RWPE2 (cell line): ENCODE measurements at regions not wholly inside any gene's neighbourhood (a gene's known extent, or its start where the extent isn't known, plus 50 kb on each side); places are given as distances from the start of the nearest gene placed in this dataset.
A peak's percentile ranks its signal among the peaks of the same experiment; 100 is the strongest.

ENCODE experiments used
- ATAC-seq: fragments of 200-7000 bp; cut with Tn5 transposase; 3 replicates; pipeline ENCODE4 v1.9.1; 2021; ENCODE audit warnings: low read depth
- DNase-seq: peaks from one replicate; pipeline ENCODE4 v3.0.0-alpha.2; 2020; ENCODE audit warnings: low spot score
- H3K27ac ChIP-seq: fragments of 450-650 bp; 2 replicates; pipeline ENCODE4 v1.5.1; 2017; ENCODE audit warnings: mild to moderate bottlenecking; ENCODE audit not compliant: poor library complexity, severe bottlenecking
- H3K27me3 ChIP-seq: fragments of 250-450 bp; sonication (Bioruptor Pico); 2 replicates; pipeline ENCODE4 v1.5.1; 2021; ENCODE audit warnings: mild to moderate bottlenecking, moderate library complexity; ENCODE audit not compliant: insufficient read depth, poor library complexity, severe bottlenecking
- H3K36me3 ChIP-seq: fragments of 250-450 bp; sonication (Bioruptor Pico); 2 replicates; pipeline ENCODE4 v1.5.1; 2020; ENCODE audit warnings: low read depth, mild to moderate bottlenecking, moderate library complexity
- H3K4me1 ChIP-seq: fragments of 250-450 bp; sonication (Bioruptor Pico); 2 replicates; pipeline ENCODE4 v1.5.1; 2021; ENCODE audit warnings: mild to moderate bottlenecking, moderate library complexity; ENCODE audit not compliant: insufficient read depth, poor library complexity, severe bottlenecking
- H3K4me3 ChIP-seq: fragments of 250-450 bp; sonication (Bioruptor Pico); 2 replicates; pipeline ENCODE4 v1.5.1; 2021; ENCODE audit warnings: mild to moderate bottlenecking, moderate library complexity; ENCODE audit not compliant: severe bottlenecking
- H3K9me3 ChIP-seq: fragments of 250-450 bp; sonication (Bioruptor Pico); 2 replicates; pipeline ENCODE4 v1.5.1; 2021; ENCODE audit warnings: mild to moderate bottlenecking, moderate library complexity; ENCODE audit not compliant: severe bottlenecking
- TF ChIP-seq, protein P1 (sequence below): fragments of 450-650 bp; IDR thresholded peaks from one replicate; pipeline ENCODE4 v1.5.1; 2017; ENCODE audit warnings: mild to moderate bottlenecking, moderate library complexity; ENCODE audit not compliant: poor library complexity, severe bottlenecking

DNA sequence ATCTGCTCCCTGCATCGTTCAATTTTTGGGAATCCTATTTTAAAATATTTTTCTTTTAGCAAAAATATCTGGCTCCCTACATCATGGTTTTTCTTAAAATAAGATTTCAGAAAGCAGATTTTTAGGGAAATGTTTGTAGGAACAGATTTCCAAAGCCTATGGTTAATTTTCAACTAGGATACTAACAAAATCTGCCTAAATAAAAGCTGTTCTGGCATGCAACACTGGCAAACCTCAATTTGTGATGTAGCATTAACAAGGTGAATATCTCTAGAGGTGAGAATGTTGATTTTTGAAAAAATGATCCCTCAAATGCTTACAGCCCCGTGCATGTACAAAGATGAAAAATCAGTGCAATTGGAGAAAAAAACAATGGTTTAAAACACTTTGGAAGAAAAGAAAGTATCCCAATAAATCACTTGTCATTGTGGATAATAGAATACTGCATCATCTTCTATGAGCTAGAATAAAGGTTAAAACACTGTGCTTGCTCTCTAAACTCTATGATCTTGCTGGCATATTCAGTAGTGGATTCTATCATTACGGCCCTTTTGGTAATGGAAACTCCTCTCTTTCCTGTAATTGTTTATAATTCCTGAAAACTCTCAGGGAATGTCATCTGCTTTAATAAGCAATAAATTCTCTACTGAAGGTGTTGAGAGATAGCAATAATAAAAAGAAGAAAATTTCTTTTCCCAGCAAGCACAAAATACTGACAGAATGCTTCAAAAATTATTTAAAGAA, 97.6 kb downstream of the C4orf33 start:
- no peak for DNase-seq
- Histone ChIP-seq H3K4me3 (no peak overlapping the region), H3K4me1 (no peaks in the 10 kb centered on the region), H3K9me3 (no peaks in the 10 kb centered on the region), H3K36me3 (no peaks in the 10 kb centered on the region), H3K27ac (no peak overlapping the region), H3K27me3 (no peaks in the 10 kb centered on the region)
- TF ChIP-seq, protein P1, sequence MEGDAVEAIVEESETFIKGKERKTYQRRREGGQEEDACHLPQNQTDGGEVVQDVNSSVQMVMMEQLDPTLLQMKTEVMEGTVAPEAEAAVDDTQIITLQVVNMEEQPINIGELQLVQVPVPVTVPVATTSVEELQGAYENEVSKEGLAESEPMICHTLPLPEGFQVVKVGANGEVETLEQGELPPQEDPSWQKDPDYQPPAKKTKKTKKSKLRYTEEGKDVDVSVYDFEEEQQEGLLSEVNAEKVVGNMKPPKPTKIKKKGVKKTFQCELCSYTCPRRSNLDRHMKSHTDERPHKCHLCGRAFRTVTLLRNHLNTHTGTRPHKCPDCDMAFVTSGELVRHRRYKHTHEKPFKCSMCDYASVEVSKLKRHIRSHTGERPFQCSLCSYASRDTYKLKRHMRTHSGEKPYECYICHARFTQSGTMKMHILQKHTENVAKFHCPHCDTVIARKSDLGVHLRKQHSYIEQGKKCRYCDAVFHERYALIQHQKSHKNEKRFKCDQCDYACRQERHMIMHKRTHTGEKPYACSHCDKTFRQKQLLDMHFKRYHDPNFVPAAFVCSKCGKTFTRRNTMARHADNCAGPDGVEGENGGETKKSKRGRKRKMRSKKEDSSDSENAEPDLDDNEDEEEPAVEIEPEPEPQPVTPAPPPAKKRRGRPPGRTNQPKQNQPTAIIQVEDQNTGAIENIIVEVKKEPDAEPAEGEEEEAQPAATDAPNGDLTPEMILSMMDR: no peak
- no peak for ATAC-seq

DNA sequence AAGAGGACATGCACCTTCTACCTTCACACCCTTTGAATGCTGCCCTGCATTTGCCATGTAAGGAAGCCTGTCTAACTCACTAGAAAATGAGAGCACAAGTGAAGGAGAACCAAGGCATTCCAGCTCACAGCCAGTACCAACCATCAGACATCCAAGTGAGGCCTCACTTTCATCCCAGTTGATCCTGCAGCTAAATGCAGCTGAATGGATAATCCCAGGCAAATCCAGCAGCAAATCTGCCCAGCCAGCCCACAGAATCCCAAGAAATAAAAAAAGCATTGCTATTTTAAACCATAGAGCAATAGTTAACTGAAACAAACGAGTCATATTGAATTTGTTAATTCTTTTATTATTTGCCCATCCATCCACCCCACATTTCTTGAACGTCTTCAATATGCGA, 112.5 kb downstream of the C4orf33 start:
- no peak overlapping the region for H3K4me3 ChIP-seq
- no peak for DNase-seq
- H3K36me3 ChIP-seq: no peaks in the 10 kb centered on the region
- no peak for ATAC-seq
- H3K9me3 ChIP-seq: no peaks in the 10 kb centered on the region
- TF ChIP-seq, protein P1: no peak
- no peaks in the 10 kb centered on the region for H3K27me3 ChIP-seq
- no peak overlapping the region for H3K27ac ChIP-seq
- no peaks in the 10 kb centered on the region for H3K4me1 ChIP-seq

DNA sequence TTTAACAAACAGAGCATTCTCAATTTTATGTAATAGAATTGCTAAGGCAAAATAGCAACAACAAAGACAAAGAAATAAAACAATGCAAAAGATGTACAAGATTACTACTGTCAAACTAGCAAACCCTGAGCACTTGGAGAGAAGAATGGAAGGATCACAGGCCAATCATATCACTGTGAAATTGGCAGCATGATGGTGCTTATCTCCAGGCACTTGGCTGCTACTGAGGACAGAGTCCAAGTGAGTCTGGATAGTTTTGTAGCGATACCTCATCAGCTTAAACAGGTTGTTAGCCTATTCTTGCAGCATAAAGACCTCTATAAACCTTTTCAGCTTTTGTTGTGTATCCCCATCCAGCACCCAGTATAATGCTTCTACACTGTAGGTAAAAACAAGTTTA, 117.7 kb downstream of the C4orf33 start:
- TF ChIP-seq, protein P1: no peak
- ATAC-seq (no peak), DNase-seq (no peak)
- no peaks in the 10 kb centered on the region for H3K36me3 ChIP-seq
- H3K4me3 ChIP-seq: no peak overlapping the region
- no peak overlapping the region for H3K27ac ChIP-seq
- no peaks in the 10 kb centered on the region for H3K9me3 ChIP-seq
- no peaks in the 10 kb centered on the region for H3K27me3 ChIP-seq
- no peaks in the 10 kb centered on the region for H3K4me1 ChIP-seq

DNA sequence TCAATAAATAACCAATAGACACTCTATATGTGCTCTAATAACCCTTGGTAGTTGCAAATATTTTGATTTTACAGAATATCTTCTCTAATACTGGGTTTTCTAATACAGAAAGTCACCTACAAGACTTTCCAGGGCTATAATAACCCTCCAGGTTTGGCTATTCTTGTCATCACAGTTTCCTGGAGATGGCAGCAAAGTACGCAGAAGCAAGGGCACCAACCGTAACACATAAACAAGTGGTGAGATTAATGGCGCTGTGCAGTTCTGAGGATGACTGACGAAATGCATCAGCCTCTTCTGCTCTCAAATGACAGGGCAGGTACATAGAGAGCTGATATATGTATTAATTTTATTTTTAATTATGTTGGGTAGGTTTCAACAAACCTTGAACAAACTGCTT, 122.4 kb downstream of the C4orf33 start:
- Histone ChIP-seq H3K36me3 (no peaks in the 10 kb centered on the region), H3K9me3 (no peaks in the 10 kb centered on the region), H3K4me3 (no peak overlapping the region), H3K27ac (no peak overlapping the region), H3K4me1 (no peaks in the 10 kb centered on the region), H3K27me3 (no peaks in the 10 kb centered on the region)
- TF ChIP-seq, protein P1: peak; percentile 40
- no peak for DNase-seq
- peak; percentile 67 for ATAC-seq

DNA sequence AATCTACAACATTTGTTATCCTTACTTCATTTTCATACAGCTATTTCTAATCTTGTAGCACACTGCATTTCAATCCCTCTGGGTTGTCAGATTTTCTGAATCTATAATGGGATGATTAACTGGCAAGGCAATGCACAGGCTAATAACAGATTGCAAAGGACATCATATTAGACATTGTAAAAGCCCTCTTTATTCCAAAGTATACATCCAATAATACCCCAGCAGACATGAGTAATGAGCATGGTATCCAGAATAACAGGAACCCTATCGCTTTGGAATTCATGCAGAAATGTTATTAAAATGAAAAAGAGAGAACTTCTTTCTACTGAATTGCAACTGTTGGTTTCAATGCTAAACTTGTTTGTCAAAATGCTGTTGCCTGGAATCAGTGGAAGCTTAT, 122.9 kb downstream of the C4orf33 start:
- Histone ChIP-seq H3K27me3 (no peaks in the 10 kb centered on the region), H3K27ac (no peak overlapping the region), H3K4me1 (no peaks in the 10 kb centered on the region), H3K4me3 (no peak overlapping the region), H3K36me3 (no peaks in the 10 kb centered on the region), H3K9me3 (no peaks in the 10 kb centered on the region)
- no peak for ATAC-seq
- no peak for DNase-seq
- TF ChIP-seq, protein P1: peak; percentile 0
